GM19372 (cell line): ENCODE measurements at regions not wholly inside any gene's neighbourhood (a gene's known extent, or its start where the extent isn't known, plus 50 kb on each side); places are given as distances from the start of the nearest gene placed in this dataset.

Source experiments
- ATAC-seq: cut with Tn5 transposase; IDR thresholded peaks from one replicate; pipeline ENCODE4 v1.9.1; 2021; ENCODE audit warnings: mild to moderate bottlenecking, low read depth, moderate library complexity; ENCODE audit not compliant: unreplicated experiment

GRCh38 chr11:37076866-37077265, 478.8 kb upstream of the RAG2 start:
- no peak for ATAC-seq

- ATAC-seq: no peak
Measured at GRCh38 chr11:37072538-37073055, 474.6 kb upstream of the RAG2 start.

GRCh38 chr11:37050311-37050710, 452.3 kb upstream of the RAG2 start:
- no peak for ATAC-seq

- ATAC-seq: no peak
Measured at GRCh38 chr11:37040921-37041320, 442.9 kb upstream of the RAG2 start.

- no peak for ATAC-seq
Measured at GRCh38 chr11:37038911-37039310, 440.9 kb upstream of the RAG2 start.

GRCh38 chr11:37026741-37027140, 428.7 kb upstream of the RAG2 start:
- ATAC-seq: no peak

- no peak for ATAC-seq
Measured at GRCh38 chr11:37026326-37026725, 428.3 kb upstream of the RAG2 start.

- no peak for ATAC-seq
Measured at GRCh38 chr11:37006563-37006962, 408.5 kb upstream of the RAG2 start.

GRCh38 chr11:37002831-37003230, 404.8 kb upstream of the RAG2 start:
- ATAC-seq: no peak

GRCh38 chr11:36997656-36998055, 399.6 kb upstream of the RAG2 start:
- ATAC-seq: no peak

- no peak for ATAC-seq
Measured at GRCh38 chr11:36996795-36997194, 398.8 kb upstream of the RAG2 start.

GRCh38 chr11:36994208-36994607, 396.2 kb upstream of the RAG2 start:
- no peak for ATAC-seq

- ATAC-seq: no peak
Measured at GRCh38 chr11:36988556-36988955, 390.5 kb upstream of the RAG2 start.

GRCh38 chr11:36985562-36985961, 387.5 kb upstream of the RAG2 start:
- no peak for ATAC-seq

- ATAC-seq: no peak
Measured at GRCh38 chr11:36976741-36977140, 378.7 kb upstream of the RAG2 start.

GRCh38 chr11:36974771-36975170, 376.7 kb upstream of the RAG2 start:
- ATAC-seq: no peak

GRCh38 chr11:36953976-36954375, 355.9 kb upstream of the RAG2 start:
- no peak for ATAC-seq

- ATAC-seq: no peak
Measured at GRCh38 chr11:36948460-36949127, 350.6 kb upstream of the RAG2 start.

- no peak for ATAC-seq
Measured at GRCh38 chr11:36945384-36945783, 347.3 kb upstream of the RAG2 start.

GRCh38 chr11:36933481-36933880, 335.4 kb upstream of the RAG2 start:
- no peak for ATAC-seq

- no peak for ATAC-seq
Measured at GRCh38 chr11:36931139-36931538, 333.1 kb upstream of the RAG2 start.

- ATAC-seq: no peak
Measured at GRCh38 chr11:36930256-36930655, 332.2 kb upstream of the RAG2 start.

GRCh38 chr11:36929401-36929800, 331.4 kb upstream of the RAG2 start:
- no peak for ATAC-seq
